ENCODE measurements at regions not wholly inside any gene's neighbourhood (a gene's known extent, or its start where the extent isn't known, plus 50 kb on each side); places are given as distances from the start of the nearest gene placed in this dataset.

- intact Hi-C loops (cut with DNase I): no loop called here
- Histone ChIP-seq H3K27ac (no peak overlapping the region), H3K9me3 (no peaks in the 10 kb centered on the region), H3K36me3 (no peaks in the 10 kb centered on the region), H3K4me3 (no peak overlapping the region), H3K27me3 (ENCODE audit: low read depth) (no peaks in the 10 kb centered on the region), H3K4me1 (peaks cover 9% of the 10 kb centered on the region)
- no peak for TF ChIP-seq CTCF (IDR thresholded peaks at IDR 0.05)
- no peak for DNase-seq
- no peak for ATAC-seq
Observed at GRCh38 chr15:69777356-69777755, 320.4 kb downstream of the TLE3 start.

- Histone ChIP-seq H3K36me3 (no peaks in the 10 kb centered on the region), H3K4me3 (no peak overlapping the region), H3K27me3 (ENCODE audit: low read depth) (peaks cover 5% of the 10 kb centered on the region), H3K4me1 (peaks cover 9% of the 10 kb centered on the region), H3K27ac (no peak overlapping the region), H3K9me3 (no peaks in the 10 kb centered on the region)
- no peak for TF ChIP-seq CTCF (IDR thresholded peaks at IDR 0.05)
- intact Hi-C loops (cut with DNase I): no loop called here
- ATAC-seq (no peak), DNase-seq (no peak)
Observed at GRCh38 chr15:69780374-69780773, 317.3 kb downstream of the TLE3 start.

- Histone ChIP-seq H3K4me3 (no peak overlapping the region), H3K27me3 (ENCODE audit: low read depth) (peaks cover 5% of the 10 kb centered on the region), H3K27ac (no peak overlapping the region), H3K9me3 (no peaks in the 10 kb centered on the region), H3K4me1 (peaks cover 9% of the 10 kb centered on the region), H3K36me3 (no peaks in the 10 kb centered on the region)
- DNase-seq: no peak
- TF ChIP-seq CTCF (IDR thresholded peaks at IDR 0.05): no peak
- intact Hi-C loops (cut with DNase I): no loop called here
- no peak for ATAC-seq
Observed at GRCh38 chr15:69780981-69781380, 316.7 kb downstream of the TLE3 start.

- DNase-seq (no peak), ATAC-seq (no peak)
- Histone ChIP-seq H3K9me3 (no peaks in the 10 kb centered on the region), H3K36me3 (no peaks in the 10 kb centered on the region), H3K4me1 (peaks cover 9% of the 10 kb centered on the region), H3K27me3 (ENCODE audit: low read depth) (peaks cover 5% of the 10 kb centered on the region), H3K4me3 (no peak overlapping the region), H3K27ac (no peak overlapping the region)
- intact Hi-C loops (cut with DNase I): no loop called here
- no peak for TF ChIP-seq CTCF (IDR thresholded peaks at IDR 0.05)
Observed at GRCh38 chr15:69781411-69782125, 316.1 kb downstream of the TLE3 start.

- Histone ChIP-seq H3K4me1 (peaks cover 9% of the 10 kb centered on the region), H3K4me3 (no peak overlapping the region), H3K27ac (no peak overlapping the region), H3K36me3 (no peaks in the 10 kb centered on the region), H3K9me3 (no peaks in the 10 kb centered on the region), H3K27me3 (ENCODE audit: low read depth) (peaks cover 5% of the 10 kb centered on the region)
- ATAC-seq (no peak), DNase-seq (no peak)
- no peak for TF ChIP-seq CTCF (IDR thresholded peaks at IDR 0.05)
- intact Hi-C loops (cut with DNase I): no loop called here
Observed at GRCh38 chr15:69782139-69782658, 315.5 kb downstream of the TLE3 start.
